HG03135 (cell line): ENCODE measurements at regions not wholly inside any gene's neighbourhood (a gene's known extent, or its start where the extent isn't known, plus 50 kb on each side); places are given as distances from the start of the nearest gene placed in this dataset.
"Not testable (repeated sequence)": the region's sequence is repeated elsewhere in the genome, so short reads cannot be mapped to it uniquely, and the experiment has no call there.

Experiments
- ATAC-seq: cut with Tn5 transposase; IDR thresholded peaks from one replicate; pipeline ENCODE4 v1.9.1; 2021; ENCODE audit warnings: mild to moderate bottlenecking, moderate library complexity; ENCODE audit not compliant: unreplicated experiment

DNA sequence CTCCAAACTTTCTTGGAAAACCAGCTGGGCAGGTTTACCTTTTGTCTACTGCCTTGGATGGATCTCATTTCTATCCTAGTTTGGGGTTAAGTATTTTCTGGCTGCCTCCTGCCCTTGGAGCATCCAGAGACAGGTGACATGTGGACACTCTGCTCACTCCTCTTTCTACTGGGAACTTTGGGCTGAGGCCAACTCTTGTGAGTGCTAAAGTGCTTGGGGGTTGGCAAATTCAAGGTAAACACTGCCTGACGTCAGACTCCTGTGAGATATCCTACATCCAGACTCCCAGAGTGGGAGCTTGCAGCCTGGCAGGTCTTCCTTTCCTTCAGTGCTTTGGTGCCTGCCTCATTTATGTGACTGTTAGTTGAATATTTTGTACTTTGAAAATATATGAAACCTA, 388.1 kb downstream of the KCNRG start:
- no peak for ATAC-seq

DNA sequence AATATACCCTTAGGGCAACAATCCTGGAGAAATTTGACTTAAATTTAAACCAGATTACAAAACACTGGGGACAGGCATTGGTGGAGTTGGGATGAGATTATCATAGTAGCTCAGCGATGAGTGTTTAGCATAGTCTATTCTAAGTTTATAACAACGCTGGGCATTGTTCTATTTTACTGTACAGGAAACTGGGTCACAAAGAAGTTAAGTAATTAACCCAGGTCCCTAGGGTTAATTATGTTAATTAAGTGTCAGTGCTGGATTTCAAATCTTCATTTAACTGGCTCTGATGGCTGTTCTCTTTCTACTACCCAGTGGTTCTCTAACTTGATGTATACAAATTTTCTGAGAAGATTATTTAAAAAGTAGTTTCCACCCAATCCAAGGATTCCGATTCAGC, 388.9 kb downstream of the KCNRG start:
- no peak for ATAC-seq

DNA sequence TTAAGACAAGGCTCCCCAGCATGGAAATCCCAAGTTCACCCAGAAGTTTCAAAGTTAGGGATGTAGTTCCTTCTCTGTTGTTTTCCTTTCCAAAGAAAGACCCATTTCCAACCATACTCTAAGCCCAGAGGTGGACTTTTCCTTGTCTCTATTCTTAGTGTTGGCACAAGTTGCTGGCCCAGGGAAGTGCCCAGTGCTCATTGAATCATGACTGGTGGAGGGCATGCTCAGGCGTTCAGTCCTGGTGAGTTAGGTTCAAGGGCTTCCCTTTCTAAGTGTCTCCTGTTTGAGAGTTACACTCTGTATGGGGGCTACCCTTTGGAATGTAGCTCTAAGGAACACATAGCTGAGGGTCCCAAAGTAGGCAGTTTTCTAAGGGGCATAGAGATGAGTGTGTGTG, 389.5 kb downstream of the KCNRG start:
- no peak for ATAC-seq

DNA sequence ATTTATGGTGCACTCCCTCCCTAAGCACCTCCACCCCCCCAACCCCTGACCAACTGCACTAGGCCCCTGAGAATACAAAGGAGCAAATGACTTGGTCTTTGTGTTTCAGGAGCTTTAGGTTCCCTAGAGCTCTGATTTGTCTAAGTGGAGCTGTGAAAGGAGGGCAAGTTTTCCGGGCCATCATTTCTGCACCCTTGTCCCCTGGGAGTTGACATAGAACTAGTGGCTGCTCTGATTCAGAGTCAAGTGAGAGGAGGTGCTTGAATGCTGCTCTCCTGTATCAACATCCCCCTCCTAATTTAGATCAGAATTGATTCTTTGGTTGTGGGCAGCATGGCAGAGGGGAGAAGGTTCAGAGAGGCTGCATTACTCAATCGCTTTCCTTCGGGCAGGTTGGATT, 391.6 kb downstream of the KCNRG start:
- no peak for ATAC-seq

DNA sequence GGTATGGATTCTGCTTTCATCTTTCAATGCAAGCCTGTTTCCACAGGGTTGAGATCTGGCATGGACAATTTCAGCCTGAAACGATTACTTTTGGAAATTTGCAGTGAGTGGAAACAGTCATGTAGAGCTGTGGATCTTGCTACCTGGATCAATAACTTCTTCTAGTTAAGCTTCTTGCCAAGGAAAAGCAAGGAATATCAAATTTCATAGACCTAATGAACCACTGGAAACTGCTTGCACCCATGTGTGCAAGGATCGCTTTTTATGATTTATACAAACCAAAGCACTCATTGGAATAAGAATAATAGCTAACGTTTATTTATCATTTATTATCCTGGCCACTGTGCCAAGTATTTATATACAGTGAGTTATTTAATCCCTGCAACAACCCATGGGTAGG, 392.8 kb downstream of the KCNRG start:
- no peak for ATAC-seq

DNA sequence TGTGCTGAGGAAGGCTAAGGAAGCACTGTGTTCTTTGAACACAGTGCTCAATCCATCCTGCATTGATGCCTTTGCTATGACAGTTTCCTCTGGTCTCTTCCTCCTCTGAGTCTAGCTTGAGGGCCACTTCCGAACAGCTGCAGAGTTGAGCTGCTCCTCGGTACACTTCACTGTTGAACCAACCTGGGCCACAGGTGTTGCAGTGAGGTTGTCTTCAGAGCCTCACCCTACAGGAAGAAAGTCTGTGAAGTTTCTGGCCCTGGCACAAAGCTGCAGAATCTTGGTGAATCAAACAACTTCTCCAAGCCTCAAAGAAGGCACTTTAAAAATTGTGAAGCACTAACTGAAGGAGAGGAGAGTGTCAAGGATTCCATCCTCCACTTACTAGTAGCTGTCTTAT, 394.0 kb downstream of the KCNRG start:
- no peak for ATAC-seq

DNA sequence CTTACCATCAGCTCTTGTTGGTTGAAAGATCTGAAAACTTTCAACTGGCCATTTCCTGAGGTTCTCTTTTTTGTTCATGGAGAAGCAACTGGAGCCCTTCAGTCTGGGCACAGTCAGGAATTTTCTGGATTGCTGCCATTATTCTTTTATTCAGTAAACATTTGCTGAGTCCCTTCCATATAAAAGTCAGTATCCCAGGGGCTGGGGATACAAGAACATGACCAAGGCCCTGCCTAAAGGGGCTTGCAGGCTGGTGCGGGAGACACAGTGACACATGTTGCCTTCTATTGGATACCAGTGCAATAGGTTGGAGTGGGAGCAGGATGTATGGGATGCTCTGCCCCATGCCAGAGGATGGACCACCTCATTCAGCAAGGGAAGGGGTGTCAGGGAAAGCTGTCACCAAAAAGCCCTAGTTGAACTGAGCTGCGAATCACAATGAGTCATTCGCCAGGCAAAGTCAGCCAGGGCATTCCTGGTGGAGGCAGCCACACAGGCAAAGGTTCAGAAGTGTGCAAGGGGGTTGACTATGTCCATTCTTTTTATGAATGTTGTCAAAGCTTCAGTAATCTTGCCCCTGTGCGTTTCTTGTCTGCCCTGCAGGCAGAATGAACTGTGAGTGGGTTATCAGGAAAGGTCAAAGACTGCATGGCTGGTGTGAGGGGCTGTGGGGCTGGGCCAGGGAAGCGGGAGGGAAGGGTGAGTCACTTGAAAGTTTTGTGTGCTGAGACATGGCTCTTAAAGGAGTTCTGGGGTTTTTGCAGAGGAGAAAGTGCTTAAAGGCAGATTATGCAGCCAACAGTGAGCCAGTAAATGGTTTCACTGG, 395.9 kb downstream of the KCNRG start:
- ATAC-seq, result no peak

DNA sequence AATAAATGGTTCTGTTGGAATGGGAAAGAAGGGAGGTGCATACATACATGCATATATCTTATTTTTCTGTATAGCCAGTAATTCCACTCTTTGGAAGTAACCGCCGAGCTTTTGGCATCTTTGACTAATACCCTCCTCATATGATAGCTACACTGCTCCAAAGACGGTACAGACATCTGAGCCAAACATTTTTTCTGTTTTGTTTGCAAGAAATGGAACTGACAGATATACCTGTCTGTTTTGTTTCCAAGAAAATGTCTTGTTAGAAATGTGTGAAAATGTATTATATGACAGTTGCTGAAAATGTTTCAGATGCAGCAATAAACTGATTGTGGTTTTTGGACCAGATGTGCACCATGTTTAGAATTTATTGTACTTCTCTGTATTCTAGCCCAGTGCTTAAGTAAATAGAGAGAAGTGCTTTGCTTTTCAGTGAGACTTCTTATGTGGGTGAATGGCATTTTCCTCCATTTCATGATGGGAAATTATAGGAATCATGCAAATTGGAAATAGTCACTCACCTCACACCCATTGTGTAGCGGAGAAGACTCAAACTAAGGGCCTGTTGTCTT, 396.9 kb downstream of the KCNRG start:
- no peak for ATAC-seq

DNA sequence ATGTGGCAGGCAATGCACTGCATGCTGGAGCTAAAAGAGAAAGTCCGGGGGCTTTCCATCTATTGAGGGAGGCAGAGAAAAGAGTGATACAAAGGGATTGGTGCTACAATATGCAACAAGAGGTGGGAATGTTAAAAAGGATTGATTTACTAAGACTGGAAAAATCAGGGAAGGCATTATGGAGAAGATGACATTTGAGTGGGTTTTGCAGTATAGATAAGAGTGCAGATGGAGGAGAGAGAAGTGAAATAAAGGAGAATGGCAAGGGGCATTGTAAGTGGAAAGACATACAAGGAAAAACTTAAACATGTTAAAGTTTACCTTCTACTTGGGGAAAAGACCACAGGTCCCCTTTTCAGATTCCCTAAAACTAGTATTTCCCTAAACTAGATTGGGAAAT, 399.4 kb downstream of the KCNRG start:
- ATAC-seq, result no peak

DNA sequence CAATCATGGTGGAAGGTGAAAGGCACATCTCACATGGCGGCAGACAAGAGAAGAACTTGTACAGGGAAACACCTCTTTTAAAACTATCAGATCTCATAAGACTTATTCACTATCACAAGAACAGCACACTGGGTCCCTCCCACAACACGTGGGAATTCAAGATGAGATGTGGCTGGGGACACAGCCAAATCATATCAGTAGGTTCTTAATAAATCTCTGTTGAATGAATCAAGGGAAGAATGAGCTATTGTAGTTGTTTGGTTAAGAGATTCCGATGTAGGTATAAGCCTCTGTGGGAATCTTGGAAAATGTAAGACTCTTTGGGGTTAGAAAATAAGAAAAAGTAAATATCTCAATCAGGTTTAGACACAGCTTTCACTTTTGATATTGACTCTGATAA, 400.2 kb downstream of the KCNRG start:
- no peak for ATAC-seq

DNA sequence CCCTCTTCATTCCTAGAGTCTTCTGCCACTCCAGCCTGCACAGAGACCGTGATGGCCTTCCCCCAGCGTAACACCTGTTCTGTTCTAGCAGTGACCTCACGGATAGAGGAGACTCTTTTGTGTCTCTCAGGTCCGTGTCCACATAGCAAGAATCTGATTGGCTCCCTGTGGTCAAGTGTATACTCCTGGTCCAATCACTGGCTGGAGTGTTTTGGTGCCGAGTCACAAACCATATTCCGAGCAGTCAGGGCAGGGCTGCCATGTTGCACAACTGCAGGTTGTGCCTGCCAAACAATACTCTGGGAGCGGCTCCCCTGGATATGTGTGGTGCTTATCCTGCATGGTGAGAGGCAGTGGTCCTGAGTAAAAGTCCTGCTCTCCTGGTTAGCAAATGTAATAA, 402.4 kb downstream of the KCNRG start:
- no peak for ATAC-seq

DNA sequence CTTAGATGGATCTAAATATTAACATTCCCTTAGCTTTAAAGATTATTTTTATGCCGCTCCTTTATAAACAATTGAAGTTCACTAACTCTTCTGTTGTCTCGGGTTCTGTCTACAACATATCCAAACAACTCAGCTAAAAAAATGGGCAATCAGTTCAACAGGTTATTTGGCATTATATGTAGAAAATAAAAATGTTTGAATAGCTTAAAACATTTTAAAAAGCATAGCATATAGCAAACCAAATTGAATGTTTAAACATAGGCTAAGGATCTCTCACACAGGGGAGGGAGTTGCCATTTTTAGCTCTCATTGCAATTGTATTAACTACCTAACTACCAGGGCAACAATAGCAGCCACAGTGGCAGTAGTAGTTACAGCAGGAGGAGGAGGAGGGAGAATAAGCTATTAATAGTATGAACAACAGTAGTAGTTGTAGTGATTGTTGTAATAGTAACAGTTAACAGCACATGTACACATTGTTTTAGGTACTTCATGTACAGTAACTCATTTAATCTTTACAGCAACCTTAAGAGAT, 404.2 kb downstream of the KCNRG start:
- no peak for ATAC-seq

DNA sequence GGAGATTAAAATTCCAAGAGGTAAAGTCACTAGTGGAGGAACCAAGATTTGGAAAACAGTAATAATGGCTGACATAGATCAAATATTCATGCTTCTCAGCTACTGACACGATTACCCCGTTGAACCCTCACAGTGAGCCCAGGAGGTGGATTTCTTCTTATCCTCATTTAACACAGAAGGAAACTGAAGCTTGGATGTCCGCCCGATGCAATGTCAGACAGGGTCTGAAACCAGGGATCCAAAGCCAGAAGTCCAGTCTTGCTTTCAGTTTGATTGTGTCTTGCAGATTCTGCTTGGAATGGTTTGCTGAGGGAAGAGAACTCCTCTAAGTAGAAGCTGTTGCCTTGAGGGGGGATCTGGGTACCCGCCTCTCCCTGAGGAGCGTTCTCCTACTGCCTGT, 404.7 kb downstream of the KCNRG start:
- no peak for ATAC-seq

DNA sequence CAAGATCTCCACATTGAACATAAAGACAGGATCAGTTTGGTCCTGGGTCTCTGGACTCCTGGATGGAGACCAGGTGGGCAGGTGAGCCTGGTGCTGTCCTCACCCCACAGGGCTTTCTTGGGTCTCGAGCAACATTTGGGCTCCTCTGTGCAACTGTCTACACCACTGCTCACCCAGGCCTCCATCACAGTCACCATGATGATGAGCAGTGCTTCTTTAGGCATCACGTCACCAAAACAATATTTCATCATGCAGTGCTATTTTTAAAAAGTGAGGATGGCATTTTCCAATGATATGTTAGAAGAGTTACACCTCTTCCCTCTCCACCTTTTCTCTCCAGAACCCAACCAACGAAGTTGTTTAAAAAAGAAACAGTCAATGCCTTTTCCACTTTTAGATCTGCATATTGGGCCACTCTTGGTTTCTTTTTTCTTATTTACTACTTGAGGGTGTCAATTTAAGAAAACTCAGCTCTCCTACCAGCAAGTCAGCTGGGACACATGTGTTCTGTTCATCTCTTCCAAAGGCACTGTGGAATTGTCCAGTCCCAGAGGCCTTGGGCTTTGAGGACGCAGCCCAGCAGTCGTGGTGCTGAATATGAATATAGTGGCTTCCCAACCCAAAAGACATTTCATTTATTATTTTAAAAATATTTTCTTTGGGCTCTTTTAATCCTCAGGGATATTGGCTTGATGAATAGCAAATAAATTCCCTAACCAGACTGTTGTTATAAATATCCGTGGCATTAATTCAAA, 405.7 kb downstream of the KCNRG start:
- ATAC-seq, result no peak

DNA sequence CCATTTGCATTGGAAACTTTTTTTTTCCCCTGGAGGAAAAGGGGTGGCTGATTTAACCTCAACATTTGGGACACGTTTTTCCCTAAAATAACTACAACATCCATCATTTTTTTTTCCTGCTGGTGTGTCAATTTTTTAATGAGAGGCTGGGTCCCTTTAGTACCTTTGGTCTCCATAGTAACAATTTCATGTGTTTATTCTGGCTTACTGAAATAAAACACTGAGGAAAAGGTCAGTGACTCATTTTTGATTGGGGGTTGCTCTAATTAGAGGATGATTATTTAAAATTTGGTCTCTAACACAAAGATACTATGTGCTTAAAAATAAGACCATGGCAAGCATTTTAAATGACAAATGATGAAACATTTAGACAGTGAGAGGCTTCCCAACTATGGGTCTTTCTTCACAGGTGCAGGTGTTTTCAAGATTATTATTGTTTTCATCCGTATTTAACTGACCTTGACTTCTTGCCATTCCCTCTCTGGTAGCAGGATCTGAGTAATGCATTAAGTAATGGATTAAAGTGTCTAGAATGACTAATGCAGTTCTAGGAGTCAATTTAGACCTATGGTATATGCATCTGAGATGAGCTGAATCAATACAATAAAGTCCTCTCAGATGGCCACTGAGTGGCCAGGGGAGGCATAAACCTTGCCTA, 406.4 kb downstream of the KCNRG start:
- no peak for ATAC-seq

DNA sequence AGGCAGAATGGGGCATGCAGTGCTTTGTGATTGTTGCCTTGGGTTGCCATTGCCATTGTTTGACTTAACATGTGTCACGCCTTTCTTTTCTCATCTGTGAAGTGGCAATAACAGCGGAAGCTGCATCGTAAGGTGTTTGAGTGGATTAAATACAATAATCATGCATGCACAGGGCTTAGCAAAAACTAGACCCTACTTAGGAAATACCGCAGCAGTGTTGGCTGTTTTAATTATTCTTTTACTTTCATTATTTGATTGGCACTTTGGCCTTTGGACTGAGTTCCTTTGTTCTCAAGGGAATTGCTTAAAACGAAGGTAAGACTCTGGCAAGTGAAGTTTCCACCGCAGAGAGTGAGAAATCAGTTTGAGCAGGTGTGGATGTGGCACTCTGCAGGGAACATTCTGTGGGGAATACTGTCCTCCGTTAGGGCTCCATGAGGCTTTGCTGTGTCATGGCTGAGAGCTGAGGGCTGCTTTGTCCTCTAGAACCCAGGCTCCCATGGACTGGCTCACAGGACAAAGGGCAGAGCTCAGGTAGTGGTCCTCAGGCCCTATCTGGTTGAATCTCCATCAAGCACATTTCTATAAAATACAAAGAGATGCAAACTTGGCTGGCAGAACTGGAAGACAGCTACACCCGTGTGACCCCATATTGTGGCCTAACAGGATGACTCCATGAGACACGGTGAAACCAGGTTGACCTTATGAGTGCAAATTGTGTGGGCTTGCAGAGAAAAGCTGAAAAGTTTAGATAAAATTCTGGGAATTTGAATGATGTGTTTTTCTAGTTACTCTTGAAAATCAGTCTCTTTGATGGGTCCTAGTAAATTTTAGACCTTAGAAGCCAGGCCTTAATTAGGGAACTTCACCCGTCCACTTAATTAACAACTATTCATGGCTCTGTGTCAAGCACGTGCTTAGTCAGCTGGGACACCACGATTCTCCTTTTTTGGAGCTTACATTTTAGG, 407.2 kb downstream of the KCNRG start:
- no peak for ATAC-seq

DNA sequence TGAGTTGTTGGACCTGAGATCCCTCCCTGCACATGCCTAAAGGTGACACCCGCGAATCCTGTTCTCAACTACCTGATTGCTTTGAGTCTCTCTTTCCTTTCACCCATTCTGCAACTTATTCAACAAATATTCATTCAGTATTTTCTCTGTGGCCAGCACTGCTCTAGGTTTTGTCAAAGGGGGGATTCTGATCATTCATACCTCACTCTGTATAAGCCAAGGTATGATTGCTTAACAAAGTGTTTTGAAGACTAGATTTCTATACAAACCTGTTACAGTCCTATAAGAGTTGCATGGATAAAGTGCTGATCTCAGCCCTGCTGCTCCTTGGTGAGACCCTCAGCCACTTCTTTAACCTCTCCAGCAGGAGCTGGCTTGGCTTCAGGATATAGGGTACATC, 409.7 kb downstream of the KCNRG start:
- no peak for ATAC-seq

DNA sequence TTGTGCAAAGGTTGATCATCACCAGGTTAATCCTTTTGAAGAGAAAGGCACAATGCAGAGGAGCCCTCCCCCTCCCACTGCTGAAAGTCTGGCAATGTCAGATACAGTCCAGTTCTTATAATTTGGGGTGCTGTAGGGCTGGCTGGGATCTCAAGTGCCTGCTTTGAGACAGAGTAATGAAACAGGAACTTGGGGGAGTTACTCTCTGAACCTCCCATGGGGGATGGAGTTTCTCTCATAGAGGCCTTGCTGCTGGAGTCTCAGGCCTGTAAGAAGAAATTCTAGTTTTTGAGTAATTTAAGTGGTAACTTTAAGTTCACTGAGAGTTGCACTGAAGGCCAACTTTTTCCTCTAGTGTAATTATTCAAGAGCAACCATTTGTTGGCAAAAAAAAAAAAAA, 410.5 kb downstream of the KCNRG start:
- ATAC-seq, result no peak

DNA sequence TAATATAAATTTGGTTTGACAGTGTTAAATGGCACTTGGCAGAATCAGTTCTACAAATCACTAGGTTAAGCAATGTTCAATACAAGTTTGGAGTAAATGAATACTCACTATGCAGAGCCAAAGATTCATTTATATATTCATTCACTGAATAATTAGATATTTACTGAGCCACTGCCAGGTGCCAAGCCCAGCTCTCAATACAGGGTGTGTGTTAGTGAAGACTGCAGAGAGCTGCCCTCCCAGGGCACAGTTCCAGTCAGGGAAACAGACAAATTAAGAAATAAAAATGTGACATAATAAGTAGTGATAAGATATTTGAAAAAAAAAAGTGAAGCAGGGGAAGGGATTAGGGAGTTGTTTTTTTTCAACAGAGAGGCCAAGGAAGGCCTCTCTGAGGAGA, 411.7 kb downstream of the KCNRG start:
- ATAC-seq, result no peak

DNA sequence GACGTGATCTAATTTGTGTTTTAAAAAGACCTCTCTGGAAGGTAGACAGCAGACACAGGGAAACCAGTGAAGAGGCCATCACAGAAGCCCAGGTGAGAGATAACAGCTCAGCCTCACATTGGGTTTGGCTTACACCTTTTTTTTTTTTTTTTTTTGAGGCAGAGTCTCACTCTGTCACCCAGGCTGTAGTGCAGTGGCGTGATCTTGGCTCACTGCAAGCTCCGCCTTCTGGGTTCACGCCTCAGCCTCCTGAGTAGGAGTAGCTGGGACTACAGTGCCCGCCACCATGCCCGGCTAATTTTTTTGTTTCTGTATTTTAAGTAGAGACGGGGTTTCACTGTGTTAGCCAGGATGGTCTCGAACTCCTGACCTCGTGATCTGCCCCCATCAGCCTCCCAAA, 412.3 kb downstream of the KCNRG start:
- ATAC-seq, result not testable (repeated sequence)
